Lower lobe of right lung (tissue), 2 donors: ENCODE measurements at regions not wholly inside any gene's neighbourhood (a gene's known extent, or its start where the extent isn't known, plus 50 kb on each side); places are given as distances from the start of the nearest gene placed in this dataset.

ENCODE experiments used
- ATAC-seq, 2 donors: fragments of 200-7000 bp; cut with Tn5 transposase; one replicate each; pipeline ENCODE4 v1.9.1; 2020 to 2022; ENCODE audit warnings: mild to moderate bottlenecking in 2 of 2, moderate library complexity in 2 of 2
- DNase-seq: peaks from one replicate; pipeline ENCODE4 v3.0.0-alpha.2; 2020
- H3K27ac ChIP-seq: fragments of 200-600 bp; one replicate; pipeline ENCODE4 v1.8.0; 2022
- H3K27me3 ChIP-seq: fragments of 200-600 bp; one replicate; pipeline ENCODE4 v1.8.0; 2022; ENCODE audit warnings: low read depth
- H3K36me3 ChIP-seq: fragments of 200-600 bp; one replicate; pipeline ENCODE4 v1.8.0; 2022; ENCODE audit warnings: mild to moderate bottlenecking
- H3K4me1 ChIP-seq: fragments of 200-600 bp; one replicate; pipeline ENCODE4 v1.8.0; 2022
- H3K4me3 ChIP-seq: fragments of 200-600 bp; one replicate; pipeline ENCODE4 v1.8.0; 2022; ENCODE audit warnings: mild to moderate bottlenecking
- H3K9me3 ChIP-seq: fragments of 200-600 bp; one replicate; pipeline ENCODE4 v1.8.0; 2022
- intact Hi-C: fragments of 100-400 bp; cut with DNase I; formaldehyde crosslinking; loops from one replicate; pipeline ENCODE4 v1.11.0; 2022
- TF ChIP-seq, protein P1 (sequence below): fragments of 200-600 bp; IDR thresholded peaks from one replicate; pipeline ENCODE4 v1.8.0; 2022; ENCODE audit warnings: antibody characterized with exemption, mild to moderate bottlenecking
- donor health status: DM: no; HTN: yes; CAD: no; lungs with severe emphysema.

GRCh38 chr4:56250776-56251175 lies 136.5 kb downstream of the AASDH start:
- Histone ChIP-seq H3K27ac (no peak overlapping the region), H3K4me3 (no peak overlapping the region), H3K4me1 (no peaks in the 10 kb centered on the region), H3K36me3 (no peaks in the 10 kb centered on the region), H3K27me3 (no peaks in the 10 kb centered on the region), H3K9me3 (no peaks in the 10 kb centered on the region)
- no peak for ATAC-seq
- TF ChIP-seq, protein P1, sequence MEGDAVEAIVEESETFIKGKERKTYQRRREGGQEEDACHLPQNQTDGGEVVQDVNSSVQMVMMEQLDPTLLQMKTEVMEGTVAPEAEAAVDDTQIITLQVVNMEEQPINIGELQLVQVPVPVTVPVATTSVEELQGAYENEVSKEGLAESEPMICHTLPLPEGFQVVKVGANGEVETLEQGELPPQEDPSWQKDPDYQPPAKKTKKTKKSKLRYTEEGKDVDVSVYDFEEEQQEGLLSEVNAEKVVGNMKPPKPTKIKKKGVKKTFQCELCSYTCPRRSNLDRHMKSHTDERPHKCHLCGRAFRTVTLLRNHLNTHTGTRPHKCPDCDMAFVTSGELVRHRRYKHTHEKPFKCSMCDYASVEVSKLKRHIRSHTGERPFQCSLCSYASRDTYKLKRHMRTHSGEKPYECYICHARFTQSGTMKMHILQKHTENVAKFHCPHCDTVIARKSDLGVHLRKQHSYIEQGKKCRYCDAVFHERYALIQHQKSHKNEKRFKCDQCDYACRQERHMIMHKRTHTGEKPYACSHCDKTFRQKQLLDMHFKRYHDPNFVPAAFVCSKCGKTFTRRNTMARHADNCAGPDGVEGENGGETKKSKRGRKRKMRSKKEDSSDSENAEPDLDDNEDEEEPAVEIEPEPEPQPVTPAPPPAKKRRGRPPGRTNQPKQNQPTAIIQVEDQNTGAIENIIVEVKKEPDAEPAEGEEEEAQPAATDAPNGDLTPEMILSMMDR = no peak
- no peak for DNase-seq
- intact Hi-C loops = no loop called here

DNA sequence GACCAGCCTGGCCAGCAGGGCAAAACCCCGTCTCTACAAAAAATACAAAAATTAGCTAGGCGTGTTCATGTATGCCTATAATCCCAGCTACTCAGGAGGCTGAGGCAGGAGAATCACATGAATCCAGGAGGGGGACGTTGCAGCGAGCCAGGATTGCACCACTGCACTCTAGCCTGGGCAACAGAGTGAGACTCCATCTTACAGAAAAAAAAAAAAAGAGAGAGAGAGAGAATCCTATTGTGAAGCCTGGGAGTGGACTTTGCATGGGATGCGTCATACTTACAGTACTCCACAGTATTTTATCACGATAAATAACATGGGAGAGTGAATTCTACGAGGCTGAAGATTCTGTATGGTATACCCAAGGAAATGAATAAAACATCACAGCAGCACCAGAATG lies 139.6 kb downstream of the AASDH start:
- ATAC-seq (no peak), DNase-seq (no peak)
- no peak overlapping the region for H3K27ac ChIP-seq
- intact Hi-C loops = no loop called here
- no peaks in the 10 kb centered on the region for H3K9me3 ChIP-seq
- H3K27me3 ChIP-seq = no peaks in the 10 kb centered on the region
- TF ChIP-seq, protein P1 = no peak
- no peaks in the 10 kb centered on the region for H3K36me3 ChIP-seq
- H3K4me3 ChIP-seq = no peak overlapping the region
- no peaks in the 10 kb centered on the region for H3K4me1 ChIP-seq

DNA sequence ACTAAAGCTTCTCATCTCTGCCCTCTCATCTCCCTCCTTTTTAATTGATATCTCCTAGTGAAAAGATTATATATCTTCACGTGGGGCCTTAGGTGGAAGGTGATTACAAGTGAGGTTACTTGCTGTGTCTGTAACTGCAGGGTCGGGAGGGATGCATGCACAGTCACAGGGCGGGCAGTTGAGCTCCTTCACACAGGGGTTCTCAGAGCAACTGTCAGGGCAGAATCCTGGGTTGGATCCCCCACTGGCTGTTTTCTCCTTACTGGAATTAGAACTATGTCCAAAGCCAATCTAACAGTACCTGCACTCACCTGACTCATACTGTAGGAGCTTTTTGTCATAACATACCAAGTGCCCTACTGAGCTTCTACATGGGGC lies 141.1 kb downstream of the AASDH start:
- ATAC-seq = no peak

GRCh38 chr4:56245547-56246232 lies 141.6 kb downstream of the AASDH start:
- Histone ChIP-seq H3K36me3 (no peaks in the 10 kb centered on the region), H3K27ac (no peak overlapping the region), H3K27me3 (no peaks in the 10 kb centered on the region), H3K4me1 (no peaks in the 10 kb centered on the region), H3K4me3 (no peak overlapping the region), H3K9me3 (no peaks in the 10 kb centered on the region)
- no peak for DNase-seq
- TF ChIP-seq, protein P1 = no peak
- intact Hi-C loops = no loop called here
- ATAC-seq = no peak

More for the DNA sequence above, 141.1 kb downstream of the AASDH start:
- no peaks in the 10 kb centered on the region for H3K36me3 ChIP-seq
- TF ChIP-seq, protein P1 = no peak
- H3K4me3 ChIP-seq = no peak overlapping the region
- intact Hi-C loops = no loop called here
- H3K4me1 ChIP-seq = no peaks in the 10 kb centered on the region
- no peaks in the 10 kb centered on the region for H3K27me3 ChIP-seq
- no peak overlapping the region for H3K27ac ChIP-seq
- H3K9me3 ChIP-seq = no peaks in the 10 kb centered on the region
- DNase-seq = no peak

DNA sequence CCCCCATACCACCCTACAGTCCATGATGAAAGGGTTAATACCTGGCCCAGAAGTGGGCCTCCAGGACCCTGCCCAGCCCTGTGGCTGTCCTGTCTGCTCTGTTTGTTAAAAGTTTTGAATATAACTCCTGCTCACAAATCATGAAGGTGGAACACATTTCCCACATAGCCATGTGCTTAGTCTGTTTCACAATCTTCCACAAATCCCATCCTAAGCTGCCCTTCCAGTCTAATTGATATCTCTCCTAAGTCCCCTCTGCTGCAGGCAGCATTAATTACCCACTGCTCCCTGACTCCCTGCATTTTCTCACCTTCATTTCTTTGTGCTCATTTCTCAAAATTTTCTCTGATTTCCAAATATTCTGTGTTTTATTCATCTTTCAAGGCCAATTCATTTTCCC lies 142.6 kb downstream of the AASDH start:
- Histone ChIP-seq H3K36me3 (no peaks in the 10 kb centered on the region), H3K4me3 (no peak overlapping the region), H3K4me1 (no peaks in the 10 kb centered on the region), H3K9me3 (no peaks in the 10 kb centered on the region), H3K27ac (no peak overlapping the region), H3K27me3 (no peaks in the 10 kb centered on the region)
- TF ChIP-seq, protein P1 = no peak
- intact Hi-C loops = no loop called here
- no peak for DNase-seq
- no peak for ATAC-seq
